GM12873 (cell line): ENCODE measurements at regions not wholly inside any gene's neighbourhood (a gene's known extent, or its start where the extent isn't known, plus 50 kb on each side); places are given as distances from the start of the nearest gene placed in this dataset.

ENCODE experiments used
- TF ChIP-seq, protein P1 (sequence below): IDR thresholded peaks from 2 replicates; pipeline ENCODE4 v1.5.1; 2012; ENCODE audit warnings: low read depth, mild to moderate bottlenecking, moderate library complexity, low read length, control low read depth; ENCODE audit not compliant: insufficient read depth; ENCODE audit errors: missing control alignments

DNA sequence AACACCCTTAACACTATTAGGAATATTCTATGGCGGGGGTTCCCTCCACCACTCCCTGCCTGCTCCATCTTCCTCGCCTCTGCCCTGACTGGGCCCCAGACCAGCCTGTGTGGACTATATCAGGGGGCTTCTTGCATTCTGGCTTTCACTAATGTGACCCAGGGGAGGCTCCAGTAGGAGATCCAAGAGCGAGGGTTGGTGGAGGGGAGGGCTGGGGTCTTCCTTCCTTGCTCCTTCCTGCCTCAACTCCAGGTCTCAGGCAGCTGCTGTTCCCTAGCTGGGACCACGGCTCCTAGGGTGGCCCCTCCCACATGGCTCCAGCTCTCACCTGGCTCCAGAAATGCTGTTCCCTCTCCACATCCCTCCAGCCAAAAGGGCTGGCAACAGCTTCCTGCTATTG, 257.4 kb downstream of the MATN1 start:
- TF ChIP-seq, protein P1, sequence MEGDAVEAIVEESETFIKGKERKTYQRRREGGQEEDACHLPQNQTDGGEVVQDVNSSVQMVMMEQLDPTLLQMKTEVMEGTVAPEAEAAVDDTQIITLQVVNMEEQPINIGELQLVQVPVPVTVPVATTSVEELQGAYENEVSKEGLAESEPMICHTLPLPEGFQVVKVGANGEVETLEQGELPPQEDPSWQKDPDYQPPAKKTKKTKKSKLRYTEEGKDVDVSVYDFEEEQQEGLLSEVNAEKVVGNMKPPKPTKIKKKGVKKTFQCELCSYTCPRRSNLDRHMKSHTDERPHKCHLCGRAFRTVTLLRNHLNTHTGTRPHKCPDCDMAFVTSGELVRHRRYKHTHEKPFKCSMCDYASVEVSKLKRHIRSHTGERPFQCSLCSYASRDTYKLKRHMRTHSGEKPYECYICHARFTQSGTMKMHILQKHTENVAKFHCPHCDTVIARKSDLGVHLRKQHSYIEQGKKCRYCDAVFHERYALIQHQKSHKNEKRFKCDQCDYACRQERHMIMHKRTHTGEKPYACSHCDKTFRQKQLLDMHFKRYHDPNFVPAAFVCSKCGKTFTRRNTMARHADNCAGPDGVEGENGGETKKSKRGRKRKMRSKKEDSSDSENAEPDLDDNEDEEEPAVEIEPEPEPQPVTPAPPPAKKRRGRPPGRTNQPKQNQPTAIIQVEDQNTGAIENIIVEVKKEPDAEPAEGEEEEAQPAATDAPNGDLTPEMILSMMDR: no peak

DNA sequence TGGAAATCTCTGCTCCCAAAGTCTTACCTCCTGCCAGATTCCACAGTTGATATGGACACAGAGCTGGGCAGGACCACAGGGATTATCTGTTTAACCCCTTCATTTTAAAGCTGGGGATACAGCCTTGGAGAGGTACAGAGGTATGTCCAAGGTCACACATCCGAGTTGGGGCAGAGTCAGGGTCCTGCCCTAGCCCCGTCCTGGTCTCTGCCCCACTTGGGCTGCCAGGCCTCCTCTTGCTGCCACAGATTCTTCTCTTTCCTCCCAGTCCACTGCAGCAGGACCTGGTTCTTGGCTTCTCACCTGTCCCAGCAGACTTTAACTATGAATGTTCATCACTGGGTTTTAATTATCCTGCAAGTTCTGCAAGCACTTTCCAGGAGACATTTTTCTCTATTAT, 258.3 kb downstream of the MATN1 start:
- TF ChIP-seq, protein P1: no peak

- TF ChIP-seq, protein P1: no peak
Observed at GRCh38 chr1:30464187-30464617, 259.2 kb downstream of the MATN1 start.

DNA sequence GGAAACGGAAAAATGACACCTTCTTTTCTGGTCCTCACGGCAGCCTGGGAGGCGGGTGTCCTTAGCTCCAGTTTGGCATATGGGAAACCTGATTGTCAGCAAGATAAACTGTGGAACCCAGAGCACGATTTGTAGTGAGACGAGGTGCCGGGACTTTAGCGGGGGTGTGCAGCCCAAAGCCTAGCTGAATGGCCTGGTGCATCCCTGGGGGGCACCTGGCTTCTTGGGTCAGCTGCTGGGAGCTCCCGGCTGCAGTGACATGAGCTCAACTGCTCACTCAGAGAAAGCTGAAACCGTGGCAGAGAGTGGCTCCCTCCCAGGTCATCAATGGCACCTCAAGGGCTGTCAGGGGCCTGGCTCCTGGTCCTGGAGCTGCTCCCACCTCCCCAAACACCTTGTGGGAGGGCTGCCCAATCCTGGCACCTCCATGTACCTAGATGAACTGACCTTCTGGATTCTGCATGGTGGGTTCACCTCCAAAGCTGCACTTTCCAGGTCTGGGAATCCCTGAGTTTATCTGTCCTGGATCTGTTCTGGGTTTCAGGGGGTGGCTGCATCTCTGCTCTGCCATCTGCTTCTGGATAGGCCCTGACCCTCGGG, 260.5 kb downstream of the MATN1 start:
- TF ChIP-seq, protein P1: no peak

DNA sequence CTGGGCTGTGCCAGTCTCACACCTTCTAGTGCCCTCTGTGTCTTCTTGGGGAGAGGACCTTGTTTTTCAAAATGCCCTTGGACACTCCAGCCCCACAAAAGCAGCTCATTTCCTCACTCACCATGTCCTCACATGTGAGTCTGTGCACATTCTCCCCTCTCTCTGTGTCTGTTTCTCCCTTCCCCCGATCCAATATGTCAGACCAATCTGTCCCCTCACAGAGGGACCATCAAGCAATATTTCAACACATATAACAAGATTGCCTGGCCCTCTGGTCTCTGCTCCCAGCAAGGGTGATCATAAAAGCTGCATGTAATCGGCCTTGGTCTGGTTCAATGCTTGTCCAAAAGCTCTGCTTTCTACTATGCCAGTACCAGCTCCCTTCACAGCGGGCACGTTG, 261.2 kb downstream of the MATN1 start:
- TF ChIP-seq, protein P1: no peak

DNA sequence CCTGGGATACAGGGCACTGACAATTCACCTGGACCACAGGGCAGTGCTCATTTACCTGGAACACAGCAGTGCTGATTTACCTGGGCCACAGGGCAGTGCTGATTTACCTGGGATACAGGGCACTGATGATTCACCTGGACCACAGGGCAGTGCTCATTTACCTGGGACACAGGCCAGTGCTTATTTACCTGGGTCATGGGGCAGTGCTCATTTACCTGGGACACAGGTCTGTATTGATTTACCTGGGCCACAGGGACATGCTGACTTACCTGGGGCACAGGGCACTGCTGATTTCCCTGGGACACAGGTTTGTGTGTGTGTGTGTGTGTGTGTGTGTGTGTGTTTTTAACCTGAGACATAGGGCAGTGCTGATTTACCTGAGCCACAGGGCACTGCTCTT, 261.7 kb downstream of the MATN1 start:
- TF ChIP-seq, protein P1: no peak

- TF ChIP-seq, protein P1: no peak
Observed at GRCh38 chr1:30460661-30461060, 262.7 kb downstream of the MATN1 start.

- TF ChIP-seq, protein P1: no peak
Observed at GRCh38 chr1:30452925-30453324, 270.5 kb downstream of the MATN1 start.
